Mesodermal cell (in vitro differentiated cells): ENCODE measurements at regions not wholly inside any gene's neighbourhood (a gene's known extent, or its start where the extent isn't known, plus 50 kb on each side); places are given as distances from the start of the nearest gene placed in this dataset.

Source experiments
- H3K27ac ChIP-seq: 2 replicates; pipeline ENCODE4 v1.7.0; 2013; ENCODE audit warnings: mild to moderate bottlenecking, low read depth, low read length, moderate library complexity; ENCODE audit not compliant: severe bottlenecking
- H3K36me3 ChIP-seq: 2 replicates; pipeline ENCODE4 v1.7.1; 2013; ENCODE audit warnings: mild to moderate bottlenecking, low read length, moderate library complexity; ENCODE audit not compliant: control insufficient read depth, insufficient read depth
- H3K4me1 ChIP-seq: one replicate; pipeline ENCODE4 v1.7.1; 2013; ENCODE audit warnings: mild to moderate bottlenecking, low read length; ENCODE audit not compliant: insufficient read depth, control insufficient read depth, poor library complexity, severe bottlenecking
- H3K4me3 ChIP-seq: 2 replicates; pipeline ENCODE4 v1.7.0; 2013; ENCODE audit warnings: low read length, control low read depth, mild to moderate bottlenecking; ENCODE audit not compliant: insufficient read depth, poor library complexity, severe bottlenecking; ENCODE audit errors: extremely low read depth
- H3K9me3 ChIP-seq: 2 replicates; pipeline ENCODE4 v1.7.1; 2013; ENCODE audit warnings: mild to moderate bottlenecking, low read length, moderate library complexity; ENCODE audit not compliant: control insufficient read depth
- WGBS, 2 experiments: methylation state at CpG; one replicate each; pipeline ENCODE4 v1.1.5; 2013; ENCODE audit warnings: missing lambda C conversion rate in 2 of 2; ENCODE audit not compliant: insufficient coverage in 2 of 2; 5-methylcytosine and 5-hydroxymethylcytosine counted together

- WGBS, 2 experiments, result 83 to 91% methylated on average over 6 of the region's 9 CpGs
- Histone ChIP-seq H3K4me1 (no peaks in the 10 kb centered on the region), H3K27ac (no peak overlapping the region), H3K36me3 (no peaks in the 10 kb centered on the region), H3K4me3 (no peak overlapping the region), H3K9me3 (no peaks in the 10 kb centered on the region)
Measured at GRCh38 chr1:204802401-204803175, 68.1 kb upstream of the NFASC start.

DNA sequence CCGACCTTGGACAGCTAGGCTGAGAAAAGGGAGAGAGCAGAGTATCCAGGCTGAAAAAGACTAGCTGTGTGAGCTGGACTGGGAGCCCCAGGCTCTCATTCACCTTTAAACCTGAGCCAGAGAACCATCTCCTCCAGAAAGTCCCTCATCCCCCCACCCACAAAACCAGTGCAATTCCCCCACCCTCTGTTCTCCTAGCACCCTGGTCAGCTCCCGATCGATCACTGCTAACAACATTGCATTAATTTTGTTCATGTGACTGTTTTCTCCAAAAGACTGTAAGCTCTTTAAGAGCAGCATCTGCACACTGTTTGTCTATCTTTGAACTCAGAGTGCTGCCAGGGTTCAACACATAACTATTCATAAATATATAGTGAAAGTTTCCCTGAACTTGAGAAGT is 67.1 kb upstream of the NFASC start:
- Histone ChIP-seq H3K36me3 (no peaks in the 10 kb centered on the region), H3K9me3 (no peaks in the 10 kb centered on the region)
- 85 to 100% methylated on average over 2 of the region's 3 CpGs for WGBS, 2 experiments

GRCh38 chr1:204806943-204807687 is 63.5 kb upstream of the NFASC start:
- Histone ChIP-seq H3K4me1 (no peaks in the 10 kb centered on the region), H3K9me3 (no peaks in the 10 kb centered on the region), H3K36me3 (no peaks in the 10 kb centered on the region), H3K4me3 (peak overlapping the region; percentile 52), H3K27ac (no peak overlapping the region)
- WGBS, 2 experiments, result 5 to 7% methylated on average over 19 to 22 of the region's 23 CpGs

More for the DNA sequence above, 67.1 kb upstream of the NFASC start:
- Histone ChIP-seq H3K4me3 (no peak overlapping the region), H3K27ac (no peak overlapping the region), H3K4me1 (no peaks in the 10 kb centered on the region)

- WGBS, 2 experiments, result 100% methylated on average over 1 of the region's 1 CpG
- no peaks in the 10 kb centered on the region for H3K36me3 ChIP-seq
- no peak overlapping the region for H3K27ac ChIP-seq
- no peak overlapping the region for H3K4me3 ChIP-seq
- H3K9me3 ChIP-seq, result no peaks in the 10 kb centered on the region
- no peaks in the 10 kb centered on the region for H3K4me1 ChIP-seq
Measured at GRCh38 chr1:204809488-204809887, 61.2 kb upstream of the NFASC start.

- no peaks in the 10 kb centered on the region for H3K36me3 ChIP-seq
- 75 to 89% methylated on average over 1 of the region's 1 CpG for whole genome bisulfite sequencing, 2 experiments
- H3K9me3 ChIP-seq, result no peaks in the 10 kb centered on the region
Measured at GRCh38 chr1:204812842-204813241, 57.8 kb upstream of the NFASC start.

GRCh38 chr1:204813522-204813921 is 57.1 kb upstream of the NFASC start:
- Histone ChIP-seq H3K9me3 (no peaks in the 10 kb centered on the region), H3K27ac (no peak overlapping the region), H3K4me1 (no peaks in the 10 kb centered on the region), H3K4me3 (no peak overlapping the region), H3K36me3 (no peaks in the 10 kb centered on the region)
- 67 to 100% methylated on average over 1 to 2 of the region's 2 CpGs for WGBS, 2 experiments

More at GRCh38 chr1:204812842-204813241, 57.8 kb upstream of the NFASC start:
- Histone ChIP-seq H3K27ac (no peak overlapping the region), H3K4me1 (no peaks in the 10 kb centered on the region), H3K4me3 (no peak overlapping the region)

DNA sequence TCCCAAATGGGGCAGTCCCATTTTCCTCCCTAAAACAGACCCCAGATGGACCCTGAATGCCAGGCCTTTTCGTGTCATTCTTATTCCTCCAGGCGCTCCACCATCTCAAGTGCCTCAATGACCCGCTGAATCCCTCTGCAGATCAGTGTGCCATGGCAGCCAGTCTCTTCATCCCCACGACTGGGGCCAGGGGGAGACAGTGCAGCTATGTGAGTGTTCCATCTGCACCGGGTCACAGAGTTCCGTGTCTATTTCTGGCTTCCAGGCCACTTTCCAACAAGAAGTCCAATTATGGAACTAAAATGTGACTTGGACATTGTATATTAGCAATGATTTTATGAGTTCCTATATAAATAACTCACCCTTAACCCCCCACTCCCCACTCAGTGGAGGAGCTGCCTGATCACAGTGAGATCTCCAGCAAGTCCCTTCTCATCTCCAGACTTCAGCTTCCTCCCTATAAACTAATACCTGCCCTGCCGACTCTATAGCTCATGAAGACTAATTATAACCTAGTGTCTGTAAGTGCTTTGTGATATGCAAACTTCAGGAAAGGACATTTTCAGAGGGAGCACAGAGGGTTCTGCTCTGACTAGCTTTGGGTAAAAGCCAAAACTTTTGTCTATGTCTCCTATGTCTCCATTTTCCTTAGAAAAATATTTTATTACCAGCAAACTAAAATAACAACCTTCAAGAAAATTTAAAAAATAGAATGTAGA is 56.3 kb upstream of the NFASC start:
- Histone ChIP-seq H3K27ac (no peak overlapping the region), H3K4me3 (no peak overlapping the region), H3K4me1 (no peaks in the 10 kb centered on the region), H3K9me3 (no peaks in the 10 kb centered on the region), H3K36me3 (no peaks in the 10 kb centered on the region)
- 90 to 95% methylated on average over 4 of the region's 7 CpGs for WGBS, 2 experiments

GRCh38 chr1:204817341-204817740 is 53.3 kb upstream of the NFASC start:
- Histone ChIP-seq H3K27ac (no peak overlapping the region), H3K4me1 (no peaks in the 10 kb centered on the region), H3K9me3 (no peaks in the 10 kb centered on the region), H3K4me3 (no peak overlapping the region), H3K36me3 (no peaks in the 10 kb centered on the region)
- 89 to 94% methylated on average over 5 of the region's 5 CpGs for WGBS, 2 experiments

GRCh38 chr1:204818998-204819397 is 51.7 kb upstream of the NFASC start:
- 89 to 94% methylated on average over 3 of the region's 3 CpGs for WGBS, 2 experiments

DNA sequence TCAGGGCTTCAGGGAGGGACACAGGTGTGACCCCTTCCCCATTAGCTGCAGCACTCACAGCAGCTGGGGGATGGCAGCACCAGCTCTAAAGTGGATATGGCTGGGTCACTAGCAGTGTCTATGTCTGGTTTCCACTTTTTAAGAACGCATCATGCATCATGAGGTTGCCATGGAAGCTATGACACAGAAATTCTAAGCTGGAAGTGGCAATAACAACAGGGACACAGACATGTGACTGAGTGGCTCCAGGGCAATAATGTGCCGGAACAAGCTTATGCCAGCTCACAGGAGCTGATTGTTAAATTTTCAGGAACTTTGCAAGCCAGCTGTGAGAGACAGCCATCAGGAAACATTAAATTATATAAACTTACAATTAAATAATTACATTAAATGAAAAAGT is 51.2 kb upstream of the NFASC start:
- 70 to 90% methylated on average over 1 to 2 of the region's 2 CpGs for WGBS, 2 experiments
- no peaks in the 10 kb centered on the region for H3K9me3 ChIP-seq
- H3K36me3 ChIP-seq, result no peaks in the 10 kb centered on the region
- H3K4me3 ChIP-seq, result no peak overlapping the region
- H3K4me1 ChIP-seq, result no peaks in the 10 kb centered on the region
- H3K27ac ChIP-seq, result no peak overlapping the region

More at GRCh38 chr1:204818998-204819397, 51.7 kb upstream of the NFASC start:
- H3K4me3 ChIP-seq, result no peak overlapping the region
- H3K4me1 ChIP-seq, result no peaks in the 10 kb centered on the region
- H3K36me3 ChIP-seq, result no peaks in the 10 kb centered on the region
- H3K27ac ChIP-seq, result no peak overlapping the region
- H3K9me3 ChIP-seq, result no peaks in the 10 kb centered on the region
